KMS-11 (cell line): ENCODE measurements at regions not wholly inside any gene's neighbourhood (a gene's known extent, or its start where the extent isn't known, plus 50 kb on each side); places are given as distances from the start of the nearest gene placed in this dataset.

Experiments
- H2AFZ ChIP-seq: fragments of 200-600 bp; sonication (generic); 2 replicates; pipeline ENCODE4 v1.6.1; 2016; ENCODE audit warnings: antibody characterized with exemption, mixed run types, low read depth
- H3K27ac ChIP-seq: fragments of 200-600 bp; sonication (generic); 2 replicates; pipeline ENCODE4 v1.6.1; 2016; ENCODE audit warnings: mild to moderate bottlenecking, mixed run types
- H3K27me3 ChIP-seq: fragments of 200-600 bp; sonication (generic); 2 replicates; pipeline ENCODE4 v1.6.1; 2017; ENCODE audit warnings: mild to moderate bottlenecking, low read depth, mixed run types, moderate library complexity; ENCODE audit not compliant: insufficient read depth
- H3K36me3 ChIP-seq: fragments of 200-600 bp; sonication (generic); 2 replicates; pipeline ENCODE4 v1.6.1; 2017; ENCODE audit warnings: mild to moderate bottlenecking, mixed run types; ENCODE audit not compliant: insufficient read depth
- H3K4me1 ChIP-seq: fragments of 200-600 bp; sonication (generic); 2 replicates; pipeline ENCODE4 v1.6.1; 2016; ENCODE audit warnings: mild to moderate bottlenecking, low read depth, mixed run types; ENCODE audit not compliant: poor library complexity, severe bottlenecking
- H3K4me2 ChIP-seq: fragments of 200-600 bp; sonication (generic); 2 replicates; pipeline ENCODE4 v1.7.0; 2016; ENCODE audit warnings: mild to moderate bottlenecking, mixed run types
- H3K4me3 ChIP-seq: fragments of 200-600 bp; sonication (generic); IDR thresholded peaks from 2 replicates; pipeline ENCODE4 v1.6.1; 2017; ENCODE audit warnings: low read depth, low read length, mixed read lengths; ENCODE audit not compliant: insufficient read depth
- H3K79me2 ChIP-seq: fragments of 200-600 bp; sonication (generic); 2 replicates; pipeline ENCODE4 v1.6.1; 2016; ENCODE audit warnings: low read depth, mixed run types; ENCODE audit not compliant: insufficient read depth
- H3K9ac ChIP-seq: fragments of 200-600 bp; sonication (generic); 2 replicates; pipeline ENCODE4 v1.6.1; 2016; ENCODE audit warnings: mild to moderate bottlenecking, mixed run types
- H4K20me1 ChIP-seq: fragments of 200-600 bp; sonication (generic); 2 replicates; pipeline ENCODE4 v1.6.1; 2016; ENCODE audit warnings: mild to moderate bottlenecking, mixed run types; ENCODE audit not compliant: insufficient read depth
- TF ChIP-seq, protein P1 (sequence below): fragments of 200-600 bp; sonication (generic); conservative IDR thresholded peaks from 2 replicates; pipeline ENCODE4 v1.6.1; 2017; ENCODE audit warnings: low read depth, mild to moderate bottlenecking, antibody characterized with exemption, low read length, moderate library complexity, mixed read lengths

DNA sequence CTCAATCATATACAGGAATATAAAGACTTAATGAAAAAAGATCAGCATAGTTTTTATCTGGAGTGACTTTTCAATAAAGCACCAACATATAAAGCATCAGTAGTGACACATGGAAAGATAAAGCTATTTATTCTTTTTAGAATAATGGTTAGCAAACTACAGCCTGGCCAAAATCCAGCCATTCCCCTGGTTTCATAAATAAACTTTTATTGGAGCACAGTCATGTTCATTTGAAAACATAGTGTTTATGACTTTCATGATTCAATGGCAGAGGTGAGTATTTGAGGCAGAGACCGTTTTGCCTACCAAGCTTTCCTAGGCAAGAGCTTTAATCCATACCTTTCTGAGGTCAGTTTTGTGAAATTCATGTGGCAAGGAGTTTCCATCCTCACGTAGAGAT is 153.5 kb downstream of the RPS12 start:
- Histone ChIP-seq H3K79me2 (no peaks in the 10 kb centered on the region), H3K4me1 (peaks cover 90% of the 10 kb centered on the region)
- TF ChIP-seq, protein P1, sequence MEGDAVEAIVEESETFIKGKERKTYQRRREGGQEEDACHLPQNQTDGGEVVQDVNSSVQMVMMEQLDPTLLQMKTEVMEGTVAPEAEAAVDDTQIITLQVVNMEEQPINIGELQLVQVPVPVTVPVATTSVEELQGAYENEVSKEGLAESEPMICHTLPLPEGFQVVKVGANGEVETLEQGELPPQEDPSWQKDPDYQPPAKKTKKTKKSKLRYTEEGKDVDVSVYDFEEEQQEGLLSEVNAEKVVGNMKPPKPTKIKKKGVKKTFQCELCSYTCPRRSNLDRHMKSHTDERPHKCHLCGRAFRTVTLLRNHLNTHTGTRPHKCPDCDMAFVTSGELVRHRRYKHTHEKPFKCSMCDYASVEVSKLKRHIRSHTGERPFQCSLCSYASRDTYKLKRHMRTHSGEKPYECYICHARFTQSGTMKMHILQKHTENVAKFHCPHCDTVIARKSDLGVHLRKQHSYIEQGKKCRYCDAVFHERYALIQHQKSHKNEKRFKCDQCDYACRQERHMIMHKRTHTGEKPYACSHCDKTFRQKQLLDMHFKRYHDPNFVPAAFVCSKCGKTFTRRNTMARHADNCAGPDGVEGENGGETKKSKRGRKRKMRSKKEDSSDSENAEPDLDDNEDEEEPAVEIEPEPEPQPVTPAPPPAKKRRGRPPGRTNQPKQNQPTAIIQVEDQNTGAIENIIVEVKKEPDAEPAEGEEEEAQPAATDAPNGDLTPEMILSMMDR: no peak

DNA sequence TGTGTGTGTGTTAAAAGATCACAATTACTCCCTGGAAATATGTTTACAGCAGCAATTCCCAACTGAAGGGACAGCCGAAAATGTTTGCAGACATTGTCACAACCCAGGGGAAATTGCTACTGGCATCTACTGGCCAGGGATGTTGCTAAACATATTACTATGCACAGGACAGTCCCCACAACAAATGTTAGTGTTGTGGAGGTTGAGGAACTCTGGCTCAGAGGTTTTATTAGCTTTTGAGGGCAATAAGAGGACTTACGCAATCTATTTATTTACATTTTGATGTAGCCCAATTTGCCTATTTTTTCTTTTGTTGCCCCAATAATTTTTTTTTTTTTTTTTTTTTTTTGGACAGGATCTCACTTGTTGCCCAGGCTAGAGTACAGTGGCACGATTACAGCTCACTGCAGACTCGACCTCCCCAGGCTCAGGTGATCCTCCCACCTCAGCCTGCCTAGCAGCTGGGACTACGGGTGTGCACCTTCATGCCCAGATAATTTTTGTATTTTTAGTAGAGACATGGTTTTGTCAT is 154.1 kb downstream of the RPS12 start:
- Histone ChIP-seq H3K4me2 (no peak overlapping the region), H3K4me1 (peaks cover 90% of the 10 kb centered on the region), H3K27me3 (no peaks in the 10 kb centered on the region), H4K20me1 (no peaks in the 10 kb centered on the region), H3K79me2 (no peaks in the 10 kb centered on the region), H3K27ac (no peak overlapping the region), H3K9ac (no peak overlapping the region), H3K36me3 (no peaks in the 10 kb centered on the region), H3K4me3 (no peak overlapping the region), H2AFZ (no peak overlapping the region)
- TF ChIP-seq, protein P1: no peak

More for the DNA sequence above, 153.5 kb downstream of the RPS12 start:
- Histone ChIP-seq H2AFZ (no peak overlapping the region), H4K20me1 (no peaks in the 10 kb centered on the region), H3K27me3 (no peaks in the 10 kb centered on the region), H3K27ac (no peak overlapping the region), H3K4me2 (no peak overlapping the region), H3K4me3 (no peak overlapping the region), H3K36me3 (no peaks in the 10 kb centered on the region), H3K9ac (no peak overlapping the region)

DNA sequence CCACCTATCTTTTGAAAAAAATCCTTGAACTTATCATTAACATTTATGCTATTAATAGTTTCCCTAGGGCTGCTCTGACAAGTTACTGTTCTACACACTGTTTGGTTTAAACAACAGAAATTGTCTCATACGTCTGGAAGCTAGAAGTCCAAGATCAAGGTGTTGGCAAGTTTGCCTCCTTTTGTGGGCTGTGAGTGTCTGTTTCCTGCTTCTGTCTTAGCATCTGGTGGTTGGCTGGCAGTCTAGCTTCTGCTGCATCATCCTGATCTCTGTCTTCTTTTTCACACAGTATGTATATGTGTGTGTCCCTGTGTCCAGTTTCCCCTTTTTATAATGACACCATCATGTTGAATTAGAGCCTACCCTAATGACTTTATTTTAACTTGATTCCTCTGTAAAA is 154.8 kb downstream of the RPS12 start:
- Histone ChIP-seq H4K20me1 (no peaks in the 10 kb centered on the region), H3K9ac (no peak overlapping the region), H3K79me2 (no peaks in the 10 kb centered on the region), H3K27ac (no peak overlapping the region), H3K27me3 (no peaks in the 10 kb centered on the region), H3K36me3 (no peaks in the 10 kb centered on the region), H3K4me2 (peak overlapping the region; percentile 2; the same call in 1 of the 2 replicates), H3K4me3 (no peak overlapping the region), H2AFZ (no peak overlapping the region), H3K4me1 (peaks cover 90% of the 10 kb centered on the region)
- TF ChIP-seq, protein P1: no peak

DNA sequence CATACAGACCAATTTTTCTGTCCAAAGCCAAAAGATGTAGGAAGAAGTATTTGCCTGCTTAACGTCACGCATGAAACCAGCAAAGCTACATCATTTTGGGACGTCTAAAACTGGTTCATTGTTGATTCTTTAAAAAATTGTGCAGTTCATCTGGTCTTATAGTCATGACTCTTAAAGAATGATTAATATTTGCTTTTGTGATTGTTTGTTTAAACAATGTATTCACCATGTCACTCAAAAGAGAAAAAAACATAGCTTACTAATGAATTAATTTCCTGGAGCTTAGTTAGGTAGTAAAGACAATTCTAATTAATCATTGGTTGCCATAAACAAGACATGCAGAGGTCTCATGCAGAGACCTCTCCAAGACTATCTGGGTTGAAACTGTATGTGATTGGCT is 157.3 kb downstream of the RPS12 start:
- TF ChIP-seq, protein P1: no peak
- H4K20me1 ChIP-seq: no peaks in the 10 kb centered on the region
- H2AFZ ChIP-seq: no peak overlapping the region
- no peak overlapping the region for H3K9ac ChIP-seq
- H3K27me3 ChIP-seq: no peaks in the 10 kb centered on the region
- no peaks in the 10 kb centered on the region for H3K79me2 ChIP-seq
- H3K4me2 ChIP-seq: peak overlapping the region; percentile 74; the same call in 1 of the 2 replicates
- no peaks in the 10 kb centered on the region for H3K36me3 ChIP-seq
- H3K4me1 ChIP-seq: peaks cover 68% of the 10 kb centered on the region
- H3K4me3 ChIP-seq: no peak overlapping the region
- no peak overlapping the region for H3K27ac ChIP-seq
